VCaP (cell line): ENCODE measurements at regions not wholly inside any gene's neighbourhood (a gene's known extent, or its start where the extent isn't known, plus 50 kb on each side); places are given as distances from the start of the nearest gene placed in this dataset.

ENCODE experiments used
- H3K27ac ChIP-seq: fragments of 450-650 bp; 2 replicates; pipeline ENCODE4 v1.5.1; 2017
- TF ChIP-seq, protein P1 (sequence below): fragments of 450-650 bp; conservative IDR thresholded peaks from 2 replicates; pipeline ENCODE4 v1.5.1; 2017; ENCODE audit warnings: mild to moderate bottlenecking, moderate library complexity

DNA sequence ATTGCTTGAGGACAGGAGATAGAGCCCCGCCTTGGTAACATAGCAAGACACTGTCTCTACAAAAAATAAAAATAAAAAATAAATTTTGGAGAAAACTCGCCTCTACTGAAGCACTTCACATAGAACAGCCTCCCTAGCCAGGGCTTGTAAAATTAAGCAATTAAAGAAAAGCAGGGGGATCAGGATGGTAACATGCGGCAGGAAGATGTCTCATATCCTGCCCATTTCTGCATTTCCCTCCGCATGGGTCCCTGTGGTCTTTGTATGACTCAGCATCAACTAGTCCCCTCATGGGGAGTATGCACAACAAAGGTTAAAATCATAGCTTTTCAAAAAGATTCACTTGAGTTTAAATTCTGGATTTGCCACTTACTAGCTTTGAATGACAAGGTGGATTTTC, 379.0 kb downstream of the EPHA7 start:
- no peak overlapping the region for H3K27ac ChIP-seq
- TF ChIP-seq, protein P1, sequence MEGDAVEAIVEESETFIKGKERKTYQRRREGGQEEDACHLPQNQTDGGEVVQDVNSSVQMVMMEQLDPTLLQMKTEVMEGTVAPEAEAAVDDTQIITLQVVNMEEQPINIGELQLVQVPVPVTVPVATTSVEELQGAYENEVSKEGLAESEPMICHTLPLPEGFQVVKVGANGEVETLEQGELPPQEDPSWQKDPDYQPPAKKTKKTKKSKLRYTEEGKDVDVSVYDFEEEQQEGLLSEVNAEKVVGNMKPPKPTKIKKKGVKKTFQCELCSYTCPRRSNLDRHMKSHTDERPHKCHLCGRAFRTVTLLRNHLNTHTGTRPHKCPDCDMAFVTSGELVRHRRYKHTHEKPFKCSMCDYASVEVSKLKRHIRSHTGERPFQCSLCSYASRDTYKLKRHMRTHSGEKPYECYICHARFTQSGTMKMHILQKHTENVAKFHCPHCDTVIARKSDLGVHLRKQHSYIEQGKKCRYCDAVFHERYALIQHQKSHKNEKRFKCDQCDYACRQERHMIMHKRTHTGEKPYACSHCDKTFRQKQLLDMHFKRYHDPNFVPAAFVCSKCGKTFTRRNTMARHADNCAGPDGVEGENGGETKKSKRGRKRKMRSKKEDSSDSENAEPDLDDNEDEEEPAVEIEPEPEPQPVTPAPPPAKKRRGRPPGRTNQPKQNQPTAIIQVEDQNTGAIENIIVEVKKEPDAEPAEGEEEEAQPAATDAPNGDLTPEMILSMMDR, result no peak

DNA sequence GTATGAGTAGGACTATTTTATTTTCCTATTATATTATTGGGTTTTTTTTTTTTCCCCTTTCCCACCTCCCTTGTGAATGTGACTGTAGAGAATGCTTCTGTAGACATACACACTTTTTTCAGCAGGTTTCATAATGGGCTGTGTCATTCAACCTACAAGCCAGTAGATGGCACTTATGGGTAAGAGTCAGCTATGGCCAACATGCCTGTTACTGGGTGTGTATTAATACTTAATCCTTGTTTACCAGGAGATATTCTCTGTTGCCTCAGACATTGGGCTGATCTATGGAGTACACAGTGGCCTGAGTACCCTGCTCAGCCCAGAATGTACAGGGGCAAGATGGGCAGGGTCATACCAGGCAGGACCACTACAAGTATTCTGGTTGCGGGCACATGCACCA, 382.5 kb downstream of the EPHA7 start:
- no peak overlapping the region for H3K27ac ChIP-seq
- TF ChIP-seq, protein P1, result peak; percentile 68

DNA sequence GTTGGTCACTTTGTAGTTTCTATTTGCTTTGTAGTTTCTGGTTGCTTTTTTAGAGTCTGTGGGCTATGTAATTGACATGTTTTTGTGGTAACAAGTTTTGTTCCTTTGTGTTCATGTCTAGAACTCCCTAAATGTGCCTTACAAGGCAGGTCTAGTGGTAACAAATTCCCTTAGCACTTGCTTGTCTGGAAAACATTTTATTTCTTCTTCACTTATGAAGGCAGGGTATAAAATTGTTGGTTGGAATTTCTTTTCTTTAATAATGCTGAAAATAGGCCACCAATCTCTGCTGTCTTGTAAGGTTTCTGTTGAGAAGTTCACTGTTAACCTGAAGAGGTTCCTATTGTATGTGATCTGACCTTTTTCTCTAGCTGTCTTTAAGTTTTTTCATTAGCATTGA, 383.6 kb downstream of the EPHA7 start:
- TF ChIP-seq, protein P1, result no peak
- H3K27ac ChIP-seq, result no peak overlapping the region

DNA sequence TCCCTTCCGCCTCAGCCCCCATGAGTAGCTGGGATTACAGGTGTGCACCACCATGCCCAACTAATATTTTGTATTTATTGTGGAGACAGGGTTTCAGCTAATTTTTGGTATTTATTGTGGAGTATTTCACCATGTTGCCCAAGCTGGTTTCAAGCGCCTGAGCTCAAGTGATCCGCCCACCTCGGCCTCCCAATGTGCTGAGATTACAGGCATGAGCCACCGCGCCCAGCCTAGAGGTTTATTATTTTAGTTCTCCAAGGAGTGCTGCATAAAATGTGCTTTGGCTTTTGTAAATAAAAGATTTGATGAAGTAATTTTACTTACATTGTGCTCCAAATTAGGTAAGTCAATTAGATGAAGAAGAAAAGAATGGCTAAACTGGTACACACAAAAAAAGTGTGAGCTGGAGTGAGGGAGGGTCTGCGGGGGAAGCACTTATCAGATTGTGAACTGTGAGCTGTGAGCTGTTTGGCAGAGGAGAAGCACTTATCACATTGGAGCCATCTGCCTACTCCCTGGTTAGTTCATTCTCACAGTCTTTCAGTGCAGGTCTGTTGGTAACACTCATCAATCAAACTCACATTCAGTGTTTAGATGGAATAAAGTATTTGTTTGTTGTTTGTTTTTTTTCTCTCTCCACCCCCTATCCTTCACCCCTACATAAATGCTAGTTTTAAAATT, 398.0 kb downstream of the EPHA7 start:
- H3K27ac ChIP-seq, result no peak overlapping the region
- TF ChIP-seq, protein P1, result no peak

DNA sequence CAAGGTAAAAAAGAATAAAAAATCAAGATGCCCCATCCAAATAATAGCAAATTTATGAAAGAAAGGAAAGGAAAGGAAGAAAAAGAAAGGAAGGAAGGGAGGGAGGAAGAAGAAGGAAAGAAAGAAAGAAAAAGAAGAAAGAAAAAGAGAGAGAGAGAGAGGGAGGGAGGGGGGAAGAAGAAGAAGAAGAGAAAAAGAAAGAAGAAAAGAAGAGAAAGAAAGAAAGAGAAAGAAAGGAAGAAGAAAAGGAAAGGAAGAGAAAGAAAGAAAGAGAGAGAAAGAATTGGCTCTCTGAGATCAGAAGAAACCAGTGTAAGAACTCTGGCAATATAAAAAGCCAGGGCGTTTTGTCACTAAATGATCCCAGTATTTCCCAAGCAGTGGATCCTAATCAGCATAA, 401.7 kb downstream of the EPHA7 start:
- TF ChIP-seq, protein P1, result no peak
- no peak overlapping the region for H3K27ac ChIP-seq

DNA sequence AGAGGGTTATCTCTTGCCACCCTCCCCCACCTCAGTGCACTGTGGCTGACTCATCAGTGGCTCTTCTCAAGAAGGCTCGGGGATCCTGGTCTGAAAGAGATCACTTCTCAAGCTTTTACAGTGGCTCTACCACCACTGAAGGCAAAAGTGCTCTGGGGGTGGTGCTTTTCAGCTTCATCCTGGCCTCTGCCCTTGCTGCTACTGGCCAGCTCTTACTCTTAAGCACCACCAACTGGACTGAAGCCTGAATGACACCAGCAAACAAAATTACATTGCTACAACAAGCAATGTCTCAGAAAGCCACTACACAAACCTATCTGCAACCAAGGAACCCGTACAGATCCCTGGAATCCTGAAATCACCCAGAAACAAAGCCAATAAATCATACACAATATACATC, 402.1 kb downstream of the EPHA7 start:
- H3K27ac ChIP-seq, result no peak overlapping the region
- TF ChIP-seq, protein P1, result peak; percentile 51

DNA sequence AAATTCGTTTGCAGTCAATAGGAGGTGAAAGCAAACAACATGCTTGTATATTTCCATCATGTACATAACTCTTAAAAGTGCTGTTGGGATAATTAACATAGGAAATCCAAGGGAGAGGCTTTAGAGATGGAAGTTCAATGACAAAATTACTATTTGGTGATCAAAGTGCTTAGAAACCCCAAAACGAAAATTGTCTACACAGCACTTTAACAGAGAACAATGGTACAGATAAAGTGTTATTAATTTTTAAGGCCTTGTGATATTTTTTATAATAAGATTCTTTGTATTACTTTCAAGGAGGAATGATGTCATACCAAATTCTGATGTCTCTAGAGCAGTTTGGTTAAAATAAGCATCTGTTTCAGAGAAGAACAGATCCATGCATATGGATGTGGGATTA, 406.3 kb downstream of the EPHA7 start:
- H3K27ac ChIP-seq, result no peak overlapping the region
- TF ChIP-seq, protein P1, result no peak
